ENCODE measurements at regions not wholly inside any gene's neighbourhood (a gene's known extent, or its start where the extent isn't known, plus 50 kb on each side); places are given as distances from the start of the nearest gene placed in this dataset.

DNA sequence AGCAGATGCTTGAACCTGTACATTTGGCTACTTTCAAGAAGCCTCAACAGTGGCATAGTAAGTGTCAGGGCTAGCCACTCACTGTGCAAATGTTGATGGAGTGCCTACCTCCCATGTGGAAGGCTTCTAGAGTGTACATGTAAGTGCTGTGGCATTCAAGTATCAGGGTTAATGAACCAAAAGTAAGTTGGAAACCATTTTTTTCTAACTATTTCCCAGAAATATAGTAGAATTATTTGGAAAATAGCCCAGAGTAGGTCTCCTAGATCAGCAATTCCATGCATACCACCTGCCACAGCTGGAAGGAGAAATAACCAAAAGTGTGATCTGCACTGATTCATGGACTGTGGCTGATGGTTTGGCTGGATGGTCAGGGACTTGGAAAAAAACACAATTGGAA is 53.3 kb downstream of the FOXD1 start:
- Mint-ChIP-seq H3K4me1 (no peaks in the 10 kb centered on the region), H3K4me3 (no peak overlapping the region), H3K27ac (no peak overlapping the region), H3K9me3 (no peaks in the 10 kb centered on the region), H3K27me3 (peaks cover 19% of the 10 kb centered on the region)
- DNase-seq (no peak), ATAC-seq (no peak)

DNA sequence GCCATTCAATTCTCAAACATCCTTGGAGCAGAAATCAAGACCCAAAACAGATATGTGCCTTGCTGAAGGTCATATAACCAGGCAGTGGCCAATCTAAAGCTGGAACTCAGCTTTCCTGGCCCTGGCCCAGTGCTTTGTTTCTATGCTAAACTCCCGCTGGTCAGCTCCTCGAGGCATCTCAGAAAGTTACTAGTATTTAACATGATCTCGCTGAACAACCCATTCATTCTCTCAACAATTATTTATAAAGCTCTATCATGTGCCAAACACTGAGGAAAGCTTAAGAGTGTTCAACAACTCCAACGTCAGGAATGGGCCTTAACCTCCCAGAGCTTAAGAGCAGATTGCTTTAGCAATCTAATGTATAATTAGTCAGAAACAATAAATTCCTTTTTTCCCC is 54.0 kb downstream of the FOXD1 start:
- Mint-ChIP-seq H3K4me3 (no peak overlapping the region), H3K27me3 (peaks cover 22% of the 10 kb centered on the region), H3K9me3 (no peaks in the 10 kb centered on the region), H3K4me1 (no peaks in the 10 kb centered on the region), H3K27ac (no peak overlapping the region)
- ATAC-seq (no peak), DNase-seq (no peak)

DNA sequence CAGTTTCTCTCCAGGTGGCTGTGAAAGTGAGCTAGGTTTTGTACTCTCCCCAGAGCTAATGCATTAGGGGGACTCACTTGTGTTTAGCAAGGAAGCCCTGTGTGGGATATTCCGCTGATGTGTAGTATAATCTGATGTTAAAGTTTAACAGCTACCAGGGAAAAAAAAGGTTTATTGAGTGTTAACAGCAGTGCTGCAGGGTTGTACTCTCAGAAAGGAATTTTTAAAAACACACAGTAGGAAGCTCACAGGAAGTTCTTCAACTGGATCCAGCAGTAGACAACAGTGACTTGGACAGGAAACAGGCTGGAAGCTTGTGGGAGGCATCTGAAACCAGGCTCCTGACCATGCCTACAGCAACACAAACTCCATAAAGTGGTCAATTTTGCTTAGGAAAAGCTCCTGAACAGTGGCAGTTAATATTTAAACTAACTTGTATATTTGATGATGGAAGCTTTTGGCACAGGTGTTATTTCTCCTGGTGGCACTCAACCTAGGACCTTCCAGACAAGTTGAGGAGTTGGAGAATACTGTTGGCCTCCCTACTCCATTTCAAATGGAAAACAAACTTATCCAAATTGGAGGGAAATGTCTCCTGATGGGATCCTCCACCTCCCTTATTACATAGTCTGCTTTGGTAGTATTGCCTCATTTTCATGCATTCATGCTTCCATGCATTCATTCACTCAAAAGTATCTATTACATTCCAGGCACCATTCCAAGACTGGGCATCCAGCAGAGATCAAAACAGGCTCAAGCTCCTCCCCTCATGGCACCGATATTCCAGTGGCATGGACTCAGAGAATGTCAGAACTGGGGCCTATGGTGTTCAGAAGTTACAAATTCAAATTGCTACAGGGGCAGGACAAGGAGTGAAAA is 54.7 kb downstream of the FOXD1 start:
- Mint-ChIP-seq H3K9me3 (no peaks in the 10 kb centered on the region), H3K27ac (peak overlapping the region in 1 of 2 donors; percentile 54), H3K27me3 (peaks cover 22% of the 10 kb centered on the region), H3K4me3 (no peak overlapping the region), H3K4me1 (no peaks in the 10 kb centered on the region)
- DNase-seq: no peak
- no peak for ATAC-seq

DNA sequence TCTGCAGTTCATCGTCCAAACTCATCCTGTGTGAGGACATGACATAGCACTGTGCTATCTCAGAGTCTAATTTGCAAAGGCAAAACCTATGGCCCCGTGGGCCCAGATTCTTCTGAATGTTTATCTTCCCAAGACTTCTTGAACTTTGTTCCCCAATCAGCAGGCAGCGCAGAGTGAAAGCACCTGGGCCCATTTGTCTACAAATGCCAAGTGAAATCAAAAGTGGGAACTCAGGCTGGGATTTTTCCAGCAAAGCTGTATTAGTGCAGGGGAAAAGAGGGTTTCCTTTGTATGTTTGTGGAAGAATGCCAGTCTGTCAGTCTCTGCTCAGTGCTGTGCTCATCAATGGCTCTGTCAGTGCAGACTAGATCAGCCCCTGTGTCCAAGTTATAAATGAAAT is 55.8 kb downstream of the FOXD1 start:
- Mint-ChIP-seq H3K9me3 (no peaks in the 10 kb centered on the region), H3K4me3 (no peak overlapping the region), H3K27me3 (peaks cover 26% of the 10 kb centered on the region), H3K27ac (no peak overlapping the region), H3K4me1 (peaks cover 7% of the 10 kb centered on the region)
- ATAC-seq (no peak), DNase-seq (no peak)

DNA sequence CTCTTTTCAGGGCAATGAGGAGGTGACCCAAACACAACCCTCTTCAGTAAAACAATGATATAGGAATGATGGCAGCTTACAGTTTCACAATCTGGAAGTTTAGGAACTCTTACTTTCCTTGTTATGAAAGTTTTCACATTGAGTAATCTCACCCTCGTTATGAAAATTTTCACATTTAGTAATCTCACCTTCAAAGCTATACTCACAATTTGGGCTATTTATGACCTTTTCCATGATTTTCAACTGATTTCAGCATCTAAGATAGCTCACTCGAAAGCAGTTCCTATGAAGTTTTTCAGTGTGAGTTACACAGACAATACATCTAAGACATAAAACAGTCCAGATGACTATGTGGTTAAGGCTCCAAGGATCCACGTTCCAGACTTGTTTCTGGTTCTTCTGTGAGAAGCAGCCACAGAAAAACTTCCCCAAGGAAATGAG is 57.1 kb downstream of the FOXD1 start:
- peaks cover 17% of the 10 kb centered on the region for H3K4me1 Mint-ChIP-seq
- ATAC-seq (no peak), DNase-seq (no peak)
- H3K9me3 Mint-ChIP-seq: no peaks in the 10 kb centered on the region
- H3K27ac Mint-ChIP-seq: no peak overlapping the region
- peaks cover 25% of the 10 kb centered on the region for H3K27me3 Mint-ChIP-seq
- no peak overlapping the region for H3K4me3 Mint-ChIP-seq

DNA sequence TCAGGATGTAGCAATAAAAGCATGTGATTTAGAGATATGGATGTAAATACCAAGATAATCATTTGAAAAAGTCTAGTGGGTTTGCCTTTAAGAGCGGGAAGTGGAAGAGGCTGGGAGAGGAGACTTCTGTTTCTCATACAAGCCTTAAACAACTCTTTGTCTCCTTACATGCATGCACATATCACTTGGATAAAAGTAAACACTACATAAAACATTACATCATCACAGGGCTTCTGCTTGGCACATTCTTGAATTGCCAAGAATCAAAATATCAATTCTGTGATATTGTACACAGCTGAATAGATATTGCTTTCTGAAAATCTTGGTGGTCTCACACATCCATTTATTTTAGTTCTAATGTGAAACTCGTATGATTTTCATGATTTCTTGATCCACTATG is 57.6 kb downstream of the FOXD1 start:
- H3K27me3 Mint-ChIP-seq: peaks cover 29% of the 10 kb centered on the region
- H3K9me3 Mint-ChIP-seq: no peaks in the 10 kb centered on the region
- DNase-seq (no peak), ATAC-seq (no peak)
- H3K27ac Mint-ChIP-seq: no peak overlapping the region
- no peak overlapping the region for H3K4me3 Mint-ChIP-seq
- peaks cover 19% of the 10 kb centered on the region for H3K4me1 Mint-ChIP-seq

DNA sequence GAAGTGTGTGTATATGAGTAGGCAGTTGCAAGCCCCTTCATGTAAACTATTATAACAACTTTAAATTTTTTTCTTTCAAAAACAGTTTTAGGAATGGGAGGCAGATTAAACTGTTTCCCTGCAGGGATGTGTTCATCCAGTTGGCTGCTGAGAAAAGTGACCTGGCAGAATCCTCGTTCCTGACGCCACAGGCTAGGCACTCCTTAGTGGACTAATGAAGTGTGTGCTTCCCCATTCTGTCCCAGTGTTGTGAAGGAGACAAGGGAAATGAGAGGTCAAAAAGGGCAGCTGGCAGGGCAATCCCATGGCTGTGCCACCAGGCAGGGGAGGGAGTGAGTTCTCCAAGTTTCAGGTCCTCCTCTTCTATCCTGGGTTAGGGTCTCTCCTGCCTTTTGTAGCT is 59.8 kb downstream of the FOXD1 start:
- H3K4me1 Mint-ChIP-seq: peaks cover 19% of the 10 kb centered on the region
- peaks cover 48% of the 10 kb centered on the region for H3K27me3 Mint-ChIP-seq
- peaks cover 17 to 18% of the 10 kb centered on the region in 2 donors for H3K9me3 Mint-ChIP-seq
- no peak overlapping the region for H3K4me3 Mint-ChIP-seq
- DNase-seq (no peak), ATAC-seq (no peak)
- H3K27ac Mint-ChIP-seq: no peak overlapping the region

DNA sequence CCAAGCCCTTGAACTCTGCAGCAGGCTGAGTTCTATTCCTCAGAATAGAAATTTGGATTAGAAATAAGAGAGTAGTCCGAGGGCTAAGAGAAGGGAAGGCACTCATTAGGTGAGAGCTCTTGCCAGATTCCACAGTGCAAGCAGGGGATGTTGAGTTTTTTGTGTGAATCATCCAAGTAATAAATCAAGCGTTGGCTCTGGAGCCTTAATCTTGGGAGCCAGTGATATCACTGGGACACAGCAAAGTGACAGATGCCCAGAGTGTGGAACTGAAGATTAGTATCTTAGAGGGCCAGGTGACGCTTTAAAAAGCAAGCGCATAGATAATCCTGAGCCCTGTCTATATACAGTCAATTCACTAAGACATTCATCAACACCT is 60.3 kb downstream of the FOXD1 start:
- H3K4me1 Mint-ChIP-seq: peaks cover 19% of the 10 kb centered on the region
- peaks cover 53% of the 10 kb centered on the region for H3K27me3 Mint-ChIP-seq
- H3K9me3 Mint-ChIP-seq: peaks cover 19 to 23% of the 10 kb centered on the region in 2 donors
- no peak for ATAC-seq
- DNase-seq: no peak
- no peak overlapping the region for H3K27ac Mint-ChIP-seq
- H3K4me3 Mint-ChIP-seq: no peak overlapping the region

DNA sequence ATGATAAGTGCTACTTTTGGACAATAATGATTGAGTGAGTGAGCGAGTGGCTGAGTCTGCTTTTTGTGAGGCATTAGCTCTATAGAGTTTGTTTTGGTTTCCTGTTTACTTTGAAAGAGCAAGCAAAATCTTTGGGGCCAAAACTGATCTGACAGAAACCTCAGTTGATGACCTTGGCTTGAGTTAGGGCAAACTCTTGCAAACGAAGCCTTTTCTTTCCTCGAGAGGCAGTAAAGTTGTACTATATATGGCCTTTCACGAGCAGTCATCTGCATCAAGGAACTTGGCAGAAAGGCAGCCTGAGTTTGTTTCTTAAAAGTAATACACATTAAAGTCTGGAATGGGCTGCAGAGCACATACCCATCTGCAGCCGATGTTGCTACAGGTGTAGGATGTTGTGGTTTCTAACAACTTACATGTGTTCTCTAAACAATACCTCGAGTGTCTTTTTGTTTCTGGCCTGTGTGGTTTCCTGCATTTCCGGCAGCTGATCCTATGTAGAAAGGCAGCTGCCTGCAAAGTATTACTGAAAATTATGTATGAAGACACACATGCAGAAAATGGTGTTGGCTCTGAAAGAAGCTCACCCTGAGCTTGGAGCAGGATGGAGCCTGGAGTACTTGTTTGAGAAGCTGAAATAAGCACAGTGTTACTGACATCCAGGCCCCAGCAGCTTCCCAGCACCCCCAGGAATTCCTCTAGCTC is 60.8 kb downstream of the FOXD1 start:
- H3K27me3 Mint-ChIP-seq: peaks cover 58% of the 10 kb centered on the region
- peak; percentile 82 for ATAC-seq
- no peak overlapping the region for H3K27ac Mint-ChIP-seq
- no peak overlapping the region for H3K4me3 Mint-ChIP-seq
- peaks cover 19 to 23% of the 10 kb centered on the region in 2 donors for H3K9me3 Mint-ChIP-seq
- no peak for DNase-seq
- H3K4me1 Mint-ChIP-seq: peaks cover 19% of the 10 kb centered on the region

DNA sequence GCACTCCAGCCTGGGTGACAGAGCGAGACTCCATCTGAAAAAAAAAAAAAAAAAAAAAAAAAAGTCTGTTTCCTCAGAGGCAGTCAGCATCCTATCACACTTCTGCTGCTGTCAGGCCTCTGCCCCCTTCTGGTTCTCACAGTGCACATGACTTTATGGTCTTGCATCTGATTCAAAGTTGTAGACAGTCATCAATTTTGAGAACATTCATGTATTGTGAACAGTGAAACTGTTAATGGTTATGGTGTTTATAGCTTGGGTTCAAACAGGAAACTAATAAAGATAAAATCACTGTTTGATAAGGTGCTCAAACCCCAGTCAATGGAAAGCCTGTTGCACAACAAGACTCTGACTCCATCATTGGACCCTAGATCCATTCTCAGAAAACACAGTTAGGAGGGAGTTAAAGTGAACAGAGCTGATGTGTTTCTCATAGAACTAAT is 61.4 kb downstream of the FOXD1 start:
- peak; percentile 62 for ATAC-seq
- DNase-seq: no peak
- H3K27me3 Mint-ChIP-seq: peaks cover 62% of the 10 kb centered on the region
- peaks cover 19% of the 10 kb centered on the region for H3K4me1 Mint-ChIP-seq
- no peak overlapping the region for H3K4me3 Mint-ChIP-seq
- H3K9me3 Mint-ChIP-seq: peaks cover 19 to 23% of the 10 kb centered on the region in 2 donors
- no peak overlapping the region for H3K27ac Mint-ChIP-seq

DNA sequence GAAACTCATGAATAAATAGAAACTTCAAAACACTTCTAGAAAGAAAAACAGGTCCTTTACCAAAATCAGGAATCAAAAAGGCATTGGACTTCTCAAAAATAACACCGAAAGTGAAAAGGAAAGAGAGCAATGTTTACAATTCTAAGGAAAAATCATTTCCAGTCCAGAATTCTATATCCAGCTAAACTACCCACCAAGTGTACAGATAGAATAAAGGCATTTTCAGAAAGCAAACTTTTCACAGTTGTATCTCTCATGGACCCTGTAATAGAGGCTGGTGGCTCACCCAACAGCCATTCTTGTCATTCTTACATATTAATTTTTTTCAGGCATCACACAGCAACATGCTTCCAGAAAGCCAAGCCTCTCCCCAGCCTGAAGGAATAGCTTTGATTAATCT is 63.7 kb downstream of the FOXD1 start:
- Mint-ChIP-seq H3K9me3 (peaks cover 19 to 23% of the 10 kb centered on the region in 2 donors), H3K4me1 (peaks cover 37% of the 10 kb centered on the region), H3K4me3 (no peak overlapping the region), H3K27ac (no peak overlapping the region), H3K27me3 (peaks cover 70% of the 10 kb centered on the region)
- DNase-seq: no peak
- no peak for ATAC-seq

DNA sequence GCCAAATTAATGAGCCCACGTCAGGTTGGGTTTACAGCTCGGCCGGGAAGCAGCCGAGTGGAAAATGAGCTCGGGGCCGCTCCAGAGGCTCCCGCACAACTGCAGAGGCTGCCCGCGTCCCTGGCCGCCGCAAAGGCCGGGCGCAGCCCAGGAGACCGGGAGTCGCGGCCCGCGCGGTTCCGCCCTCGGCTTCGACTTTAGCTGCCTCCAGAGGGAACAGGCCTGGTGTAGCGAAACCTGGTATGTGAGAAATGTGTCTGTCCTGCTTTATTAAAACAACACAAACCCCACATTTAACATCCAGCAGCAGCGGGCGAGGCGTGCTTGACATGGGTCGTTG is 66.2 kb downstream of the FOXD1 start:
- no peak overlapping the region for H3K27ac Mint-ChIP-seq
- peaks cover 84% of the 10 kb centered on the region for H3K27me3 Mint-ChIP-seq
- ATAC-seq: no peak
- DNase-seq: no peak
- peaks cover 19 to 23% of the 10 kb centered on the region in 2 donors for H3K9me3 Mint-ChIP-seq
- H3K4me1 Mint-ChIP-seq: peaks cover 26% of the 10 kb centered on the region
- H3K4me3 Mint-ChIP-seq: no peak overlapping the region

DNA sequence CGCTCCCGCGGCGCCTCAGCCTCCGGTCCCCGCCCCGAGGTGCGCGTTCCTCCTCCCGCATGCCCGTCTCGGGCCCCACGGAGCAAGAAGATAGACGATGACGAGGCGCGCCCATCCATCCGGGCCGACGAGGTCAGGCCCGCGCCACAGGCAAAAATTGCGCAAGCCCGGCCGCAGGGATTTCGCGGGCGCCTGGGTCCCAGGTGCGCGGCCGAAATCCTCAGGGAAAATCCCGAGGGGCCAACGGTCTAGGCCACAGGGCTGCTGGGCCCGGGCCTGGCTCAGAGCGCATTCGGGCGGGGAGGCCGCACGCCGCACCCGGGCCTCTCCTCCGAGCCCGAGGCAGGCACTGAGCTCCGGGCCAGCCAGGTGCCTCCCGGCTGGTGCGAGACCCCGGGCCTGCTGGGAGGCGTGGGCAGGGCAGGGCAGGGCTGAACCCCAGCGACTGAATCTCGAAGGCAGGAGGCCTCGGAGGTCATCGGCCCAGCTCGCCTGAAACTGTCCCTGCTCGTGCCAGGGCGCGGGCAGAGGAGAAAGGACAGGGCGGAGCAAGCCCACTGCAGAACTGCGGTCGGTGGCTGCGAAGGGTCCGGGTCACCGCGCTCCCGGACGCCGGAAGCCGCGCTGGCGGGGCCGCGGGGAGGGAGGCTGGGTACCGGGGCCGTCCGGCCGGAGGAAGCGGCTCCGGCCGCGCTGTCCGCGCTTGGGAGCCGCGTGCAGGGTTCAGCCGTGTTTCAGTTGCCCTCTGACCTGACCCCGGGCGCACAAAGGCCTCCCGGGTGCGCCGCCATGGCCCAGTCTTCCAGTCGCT is 66.8 kb downstream of the FOXD1 start:
- ATAC-seq (peak; percentile 60), DNase-seq (no peak)
- Mint-ChIP-seq H3K9me3 (peaks cover 19 to 23% of the 10 kb centered on the region in 2 donors), H3K4me1 (peaks cover 23% of the 10 kb centered on the region), H3K27me3 (peaks cover 89% of the 10 kb centered on the region), H3K4me3 (peak overlapping the region; percentile 54 to 65), H3K27ac (peak overlapping the region in 1 of 2 donors; percentile 76)

DNA sequence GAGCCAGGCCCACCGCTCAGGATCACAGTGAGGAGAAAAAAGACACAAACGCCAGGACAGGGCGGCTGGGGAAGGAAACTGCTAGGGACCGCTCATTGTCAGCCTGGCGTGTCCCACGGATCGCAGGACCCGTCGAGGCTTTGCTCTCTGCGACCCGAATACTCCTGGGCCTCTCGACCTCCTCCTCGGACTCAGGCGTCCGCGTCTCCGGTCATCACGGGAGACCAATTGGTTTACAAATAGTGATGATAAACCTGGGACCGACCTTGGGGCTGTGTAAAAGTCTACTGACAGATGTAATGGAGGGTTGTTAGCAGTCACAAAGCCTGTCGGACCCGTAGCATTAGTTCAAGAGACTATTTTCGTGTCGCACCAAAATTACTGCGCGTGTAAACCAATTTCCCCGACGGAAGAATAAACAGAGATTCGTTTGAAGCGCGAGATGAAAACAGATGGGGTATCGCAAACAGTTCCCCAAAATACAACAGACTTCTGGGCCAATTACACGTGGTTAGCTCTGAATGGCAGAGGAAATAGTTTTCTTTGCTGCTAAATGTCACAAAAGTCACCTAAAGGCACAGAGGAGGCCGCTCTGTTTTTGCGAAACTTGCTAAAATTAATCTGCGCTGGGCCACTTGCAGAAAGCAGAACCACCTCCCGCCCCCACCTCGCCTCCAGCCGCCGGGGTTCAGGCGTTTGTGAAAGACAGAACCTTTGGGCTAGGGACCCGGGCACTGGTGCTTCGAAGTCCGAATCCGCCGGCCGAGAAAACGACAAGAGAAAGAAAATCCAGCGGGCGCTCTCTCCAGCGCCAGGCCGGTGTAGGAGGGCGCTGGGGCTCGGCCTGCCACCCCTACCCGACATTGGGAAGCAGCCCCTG is 67.6 kb downstream of the FOXD1 start:
- DNase-seq (no peak), ATAC-seq (no peak)
- H3K27ac Mint-ChIP-seq: peak overlapping the region in 1 of 2 donors; percentile 76
- H3K9me3 Mint-ChIP-seq: peaks cover 19 to 23% of the 10 kb centered on the region in 2 donors
- peaks cover 89% of the 10 kb centered on the region for H3K27me3 Mint-ChIP-seq
- H3K4me3 Mint-ChIP-seq: peak overlapping the region; percentile 54 to 65
- H3K4me1 Mint-ChIP-seq: peaks cover 18% of the 10 kb centered on the region

DNA sequence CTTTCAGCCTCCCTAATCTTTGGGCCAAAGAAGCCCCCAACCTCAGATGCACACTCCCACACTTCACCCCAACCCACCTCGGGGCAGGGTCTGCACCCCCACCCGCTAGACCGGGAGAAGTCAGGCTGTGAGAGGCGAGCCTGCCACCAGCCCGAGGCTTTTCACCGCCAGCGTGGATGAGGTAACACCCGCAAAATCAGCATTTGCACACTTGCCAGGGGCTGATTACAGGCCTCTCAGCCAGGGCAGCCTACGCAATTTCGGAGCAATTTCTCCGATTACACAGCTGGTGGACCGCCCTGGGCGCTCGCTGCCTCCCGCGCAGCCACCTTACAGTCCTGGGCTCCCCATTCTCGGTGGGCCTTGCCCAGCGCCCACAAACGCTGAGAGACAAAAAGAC is 68.5 kb downstream of the FOXD1 start:
- Mint-ChIP-seq H3K4me3 (peak overlapping the region in 1 of 2 donors; percentile 29), H3K4me1 (peaks cover 18% of the 10 kb centered on the region), H3K27ac (peak overlapping the region in 1 of 2 donors; percentile 19), H3K27me3 (peaks cover 93% of the 10 kb centered on the region), H3K9me3 (peaks cover 15 to 17% of the 10 kb centered on the region in 2 donors)
- DNase-seq (no peak), ATAC-seq (no peak)
